Midbrain (tissue), 1 donor: ENCODE measurements at regions not wholly inside any gene's neighbourhood (a gene's known extent, or its start where the extent isn't known, plus 50 kb on each side); places are given as distances from the start of the nearest gene placed in this dataset.
A peak's percentile ranks its signal among the peaks of the same experiment; 100 is the strongest.
"Not testable (repeated sequence)": the region's sequence is repeated elsewhere in the genome, so short reads cannot be mapped to it uniquely, and the experiment has no call there.

Experiments used
- DNase-seq: peaks from one replicate; lab custom pipeline; 2025; lab: John Stamatoyannopoulos, UW

GRCh38 chr15:98277602-98278001 is 317.1 kb downstream of the ARRDC4 start:
- DNase-seq, result no peak

- no peak for DNase-seq
Observed at GRCh38 chr15:98280284-98280975, 319.9 kb downstream of the ARRDC4 start.

- no peak for DNase-seq
Observed at GRCh38 chr15:98281130-98281529, 320.6 kb downstream of the ARRDC4 start.

- no peak for DNase-seq
Observed at GRCh38 chr15:98282656-98283332, 322.3 kb downstream of the ARRDC4 start.

- no peak for DNase-seq
Observed at GRCh38 chr15:98286200-98286599, 325.7 kb downstream of the ARRDC4 start.

GRCh38 chr15:98286831-98287230 is 326.3 kb downstream of the ARRDC4 start:
- DNase-seq, result no peak

- DNase-seq, result no peak
Observed at GRCh38 chr15:98288091-98288590, 327.6 kb downstream of the ARRDC4 start.

- no peak for DNase-seq
Observed at GRCh38 chr15:98289747-98290146, 329.2 kb downstream of the ARRDC4 start.

GRCh38 chr15:98292442-98293240 is 332.1 kb downstream of the ARRDC4 start:
- peak; percentile 26 for DNase-seq

GRCh38 chr15:98294126-98294525 is 333.6 kb downstream of the ARRDC4 start:
- DNase-seq, result no peak

- DNase-seq, result not testable (repeated sequence)
Observed at GRCh38 chr15:98295101-98295759, 334.7 kb downstream of the ARRDC4 start.

GRCh38 chr15:98296653-98297052 is 336.1 kb downstream of the ARRDC4 start:
- DNase-seq, result no peak

- no peak for DNase-seq
Observed at GRCh38 chr15:98304371-98304770, 343.9 kb downstream of the ARRDC4 start.

- no peak for DNase-seq
Observed at GRCh38 chr15:98308117-98308516, 340.2 kb upstream of the IGF1R start.

GRCh38 chr15:98311566-98312188 is 336.7 kb upstream of the IGF1R start:
- DNase-seq, result peak; percentile 84

- DNase-seq, result no peak
Observed at GRCh38 chr15:98312913-98313312, 335.4 kb upstream of the IGF1R start.

- DNase-seq, result no peak
Observed at GRCh38 chr15:98315971-98316370, 332.4 kb upstream of the IGF1R start.

- no peak for DNase-seq
Observed at GRCh38 chr15:98321896-98322295, 326.4 kb upstream of the IGF1R start.

- DNase-seq, result no peak
Observed at GRCh38 chr15:98322581-98322980, 325.8 kb upstream of the IGF1R start.

- no peak for DNase-seq
Observed at GRCh38 chr15:98324341-98324970, 323.9 kb upstream of the IGF1R start.

GRCh38 chr15:98326804-98327203 is 321.5 kb upstream of the IGF1R start:
- no peak for DNase-seq
